Upper lobe of left lung (tissue), 4 donors: ENCODE measurements at regions not wholly inside any gene's neighbourhood (a gene's known extent, or its start where the extent isn't known, plus 50 kb on each side); places are given as distances from the start of the nearest gene placed in this dataset.

Experiments used
- POLR2A ChIP-seq, 4 donors: fragments of 450-650 bp; IDR thresholded peaks; one replicate each; pipeline ENCODE4 v1.5.1; 2016 to 2017; ENCODE audit warnings: antibody characterized with exemption in 4 of 4, mild to moderate bottlenecking in 2 of 4
- POLR2AphosphoS5 ChIP-seq, 2 donors: sonication (generic); formaldehyde crosslinking; IDR thresholded peaks; one replicate each; pipeline ENCODE4 v1.5.1; 2017; ENCODE audit warnings: antibody characterized with exemption in 2 of 2
- TF ChIP-seq, protein P1 (sequence below), 6 experiments: fragments of 450-650 bp in 4 of 6; fragments of 200-600 bp in 2 of 6; sonication (generic) in 2 of 6; IDR thresholded peaks; one replicate each; pipeline ENCODE4 v1.5.1; 2016 to 2019; ENCODE audit warnings: antibody characterized with exemption in 6 of 6

GRCh38 chr7:43044511-43044910 is 67.9 kb upstream of the HECW1 start:
- TF ChIP-seq, protein P1, sequence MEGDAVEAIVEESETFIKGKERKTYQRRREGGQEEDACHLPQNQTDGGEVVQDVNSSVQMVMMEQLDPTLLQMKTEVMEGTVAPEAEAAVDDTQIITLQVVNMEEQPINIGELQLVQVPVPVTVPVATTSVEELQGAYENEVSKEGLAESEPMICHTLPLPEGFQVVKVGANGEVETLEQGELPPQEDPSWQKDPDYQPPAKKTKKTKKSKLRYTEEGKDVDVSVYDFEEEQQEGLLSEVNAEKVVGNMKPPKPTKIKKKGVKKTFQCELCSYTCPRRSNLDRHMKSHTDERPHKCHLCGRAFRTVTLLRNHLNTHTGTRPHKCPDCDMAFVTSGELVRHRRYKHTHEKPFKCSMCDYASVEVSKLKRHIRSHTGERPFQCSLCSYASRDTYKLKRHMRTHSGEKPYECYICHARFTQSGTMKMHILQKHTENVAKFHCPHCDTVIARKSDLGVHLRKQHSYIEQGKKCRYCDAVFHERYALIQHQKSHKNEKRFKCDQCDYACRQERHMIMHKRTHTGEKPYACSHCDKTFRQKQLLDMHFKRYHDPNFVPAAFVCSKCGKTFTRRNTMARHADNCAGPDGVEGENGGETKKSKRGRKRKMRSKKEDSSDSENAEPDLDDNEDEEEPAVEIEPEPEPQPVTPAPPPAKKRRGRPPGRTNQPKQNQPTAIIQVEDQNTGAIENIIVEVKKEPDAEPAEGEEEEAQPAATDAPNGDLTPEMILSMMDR (IDR thresholded peaks at IDR 0.05), result no peak
- TF ChIP-seq POLR2A (IDR thresholded peaks at IDR 0.05), result no peak
- no peak for TF ChIP-seq POLR2AphosphoS5 (IDR thresholded peaks at IDR 0.05)
